Ovary (tissue), 3 donors: ENCODE measurements at regions not wholly inside any gene's neighbourhood (a gene's known extent, or its start where the extent isn't known, plus 50 kb on each side); places are given as distances from the start of the nearest gene placed in this dataset.

ENCODE experiments used
- CTCF ChIP-seq, 3 donors: fragments of 450-650 bp in 2 of 3; fragments of 200-600 bp in 1 of 3; IDR thresholded peaks; one replicate each; pipeline versions ENCODE4 v1.5.1 to v1.8.0; 2016 to 2022; ENCODE audit warnings: antibody characterized with exemption in 3 of 3, mild to moderate bottlenecking in 1 of 3
- POLR2A ChIP-seq: fragments of 450-650 bp; IDR thresholded peaks from one replicate; pipeline ENCODE4 v1.6.1; 2017; ENCODE audit warnings: antibody characterized with exemption, mild to moderate bottlenecking, moderate library complexity
- donor health status: DM: no; HTN: no; CAD: no.

GRCh38 chr14:39766397-39767000 is 334.3 kb upstream of the FBXO33 start:
- no peak for TF ChIP-seq CTCF (IDR thresholded peaks at IDR 0.05)
- no peak for TF ChIP-seq POLR2A
